ENCODE measurements at regions not wholly inside any gene's neighbourhood (a gene's known extent, or its start where the extent isn't known, plus 50 kb on each side); places are given as distances from the start of the nearest gene placed in this dataset.

- DNase-seq (no peak), ATAC-seq (no peak)
- TF ChIP-seq, protein P1, sequence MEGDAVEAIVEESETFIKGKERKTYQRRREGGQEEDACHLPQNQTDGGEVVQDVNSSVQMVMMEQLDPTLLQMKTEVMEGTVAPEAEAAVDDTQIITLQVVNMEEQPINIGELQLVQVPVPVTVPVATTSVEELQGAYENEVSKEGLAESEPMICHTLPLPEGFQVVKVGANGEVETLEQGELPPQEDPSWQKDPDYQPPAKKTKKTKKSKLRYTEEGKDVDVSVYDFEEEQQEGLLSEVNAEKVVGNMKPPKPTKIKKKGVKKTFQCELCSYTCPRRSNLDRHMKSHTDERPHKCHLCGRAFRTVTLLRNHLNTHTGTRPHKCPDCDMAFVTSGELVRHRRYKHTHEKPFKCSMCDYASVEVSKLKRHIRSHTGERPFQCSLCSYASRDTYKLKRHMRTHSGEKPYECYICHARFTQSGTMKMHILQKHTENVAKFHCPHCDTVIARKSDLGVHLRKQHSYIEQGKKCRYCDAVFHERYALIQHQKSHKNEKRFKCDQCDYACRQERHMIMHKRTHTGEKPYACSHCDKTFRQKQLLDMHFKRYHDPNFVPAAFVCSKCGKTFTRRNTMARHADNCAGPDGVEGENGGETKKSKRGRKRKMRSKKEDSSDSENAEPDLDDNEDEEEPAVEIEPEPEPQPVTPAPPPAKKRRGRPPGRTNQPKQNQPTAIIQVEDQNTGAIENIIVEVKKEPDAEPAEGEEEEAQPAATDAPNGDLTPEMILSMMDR (IDR thresholded peaks at IDR 0.05 in 4 of 5, conservative IDR thresholded peaks at IDR 0.05 in 1 of 5), result no peak
- no peak for TF ChIP-seq POLR2A (IDR thresholded peaks at IDR 0.05)
- Histone ChIP-seq H3K4me3 (no peak overlapping the region), H3K36me3 (no peaks in the 10 kb centered on the region), H3K27me3 (no peaks in the 10 kb centered on the region), H3K9me3 (no peaks in the 10 kb centered on the region), H3K27ac (no peak overlapping the region), H3K4me1 (no peaks in the 10 kb centered on the region)
- in situ Hi-C loops (cut with MboI; ENCODE audit: low sequenced_read_pairs in 4 of 4) (no loop called here), intact Hi-C loops (cut with DNase I; ENCODE audit: low total_unique reads) (no loop called here)
Measured at GRCh38 chr7:69182596-69183467, 415.4 kb upstream of the AUTS2 start.

DNA sequence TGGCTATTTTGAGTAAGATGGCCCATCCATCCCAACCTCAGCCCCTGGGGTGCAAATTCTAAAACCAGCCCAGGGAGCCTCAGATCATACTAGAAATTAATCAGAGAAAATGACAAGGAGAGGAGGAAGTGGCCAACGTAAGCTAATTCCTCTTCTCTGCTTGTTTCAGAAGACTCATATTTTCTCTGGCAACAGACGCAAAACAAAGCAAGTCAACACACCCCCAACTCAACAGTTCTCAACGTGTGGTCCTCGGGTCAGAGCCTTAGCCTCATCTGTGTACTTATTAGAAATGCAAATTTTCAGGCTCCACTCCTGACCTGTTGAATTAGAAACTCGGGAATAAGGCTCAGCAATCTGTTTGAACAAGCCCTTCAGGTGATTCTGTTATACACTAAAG is 413.9 kb upstream of the AUTS2 start:
- intact Hi-C loops (cut with DNase I; ENCODE audit: low total_unique reads), result no loop called here
- no peaks in the 10 kb centered on the region for H3K4me1 ChIP-seq
- H3K9me3 ChIP-seq, result no peaks in the 10 kb centered on the region
- no peak overlapping the region for H3K4me3 ChIP-seq
- no peak for DNase-seq
- no peaks in the 10 kb centered on the region for H3K27me3 ChIP-seq
- TF ChIP-seq, protein P1 (IDR thresholded peaks at IDR 0.05 in 4 of 5, conservative IDR thresholded peaks at IDR 0.05 in 1 of 5), result no peak
- no peak for TF ChIP-seq POLR2A (IDR thresholded peaks at IDR 0.05)
- H3K27ac ChIP-seq, result no peak overlapping the region
- H3K36me3 ChIP-seq, result no peaks in the 10 kb centered on the region
- no peak for ATAC-seq
- in situ Hi-C loops (cut with MboI; ENCODE audit: low sequenced_read_pairs in 4 of 4), result no loop called here

GRCh38 chr7:69185170-69185569 is 413.1 kb upstream of the AUTS2 start:
- DNase-seq (no peak), ATAC-seq (no peak)
- Histone ChIP-seq H3K27ac (no peak overlapping the region), H3K27me3 (no peaks in the 10 kb centered on the region), H3K9me3 (no peaks in the 10 kb centered on the region), H3K4me1 (no peaks in the 10 kb centered on the region), H3K36me3 (no peaks in the 10 kb centered on the region), H3K4me3 (no peak overlapping the region)
- TF ChIP-seq, protein P1 (IDR thresholded peaks at IDR 0.05 in 4 of 5, conservative IDR thresholded peaks at IDR 0.05 in 1 of 5), result no peak
- TF ChIP-seq POLR2A (IDR thresholded peaks at IDR 0.05), result no peak
- in situ Hi-C loops (cut with MboI; ENCODE audit: low sequenced_read_pairs in 4 of 4), result no loop called here
- intact Hi-C loops (cut with DNase I; ENCODE audit: low total_unique reads), result no loop called here

DNA sequence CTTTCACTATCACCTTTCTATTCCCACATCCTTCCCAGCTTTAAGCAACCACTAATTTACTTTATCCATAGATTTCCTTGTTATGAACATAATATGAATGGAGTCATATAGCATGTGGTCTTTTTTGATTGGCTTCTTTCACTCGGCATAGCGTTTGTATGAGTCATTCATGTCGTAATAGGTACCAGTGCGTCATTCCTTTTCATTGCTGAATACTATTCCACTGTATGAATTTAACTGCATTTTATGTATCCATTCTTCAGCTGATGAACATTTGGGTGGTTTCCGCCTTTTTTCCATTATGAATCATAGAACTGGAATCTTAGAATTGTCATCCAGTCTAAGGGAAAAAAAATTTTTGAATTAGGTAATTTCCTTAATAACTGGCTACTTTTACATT is 411.3 kb upstream of the AUTS2 start:
- no peaks in the 10 kb centered on the region for H3K4me1 ChIP-seq
- no peaks in the 10 kb centered on the region for H3K9me3 ChIP-seq
- TF ChIP-seq, protein P1 (IDR thresholded peaks at IDR 0.05 in 4 of 5, conservative IDR thresholded peaks at IDR 0.05 in 1 of 5), result no peak
- no peak for TF ChIP-seq POLR2A (IDR thresholded peaks at IDR 0.05)
- no peak overlapping the region for H3K4me3 ChIP-seq
- H3K27me3 ChIP-seq, result no peaks in the 10 kb centered on the region
- in situ Hi-C loops (cut with MboI; ENCODE audit: low sequenced_read_pairs in 4 of 4), result no loop called here
- no peaks in the 10 kb centered on the region for H3K36me3 ChIP-seq
- DNase-seq (no peak), ATAC-seq (no peak)
- intact Hi-C loops (cut with DNase I; ENCODE audit: low total_unique reads), result no loop called here
- H3K27ac ChIP-seq, result no peak overlapping the region

Measured in gastrocnemius medialis (tissue), 4 donors.